HepG2 (cell line): ENCODE measurements at regions not wholly inside any gene's neighbourhood (a gene's known extent, or its start where the extent isn't known, plus 50 kb on each side); places are given as distances from the start of the nearest gene placed in this dataset.
"Not testable (repeated sequence)": the region's sequence is repeated elsewhere in the genome, so short reads cannot be mapped to it uniquely, and the experiment has no call there.

Experiments used
- ATAC-seq: fragments of 200-7000 bp; cut with Tn5 transposase; 3 replicates; pipeline ENCODE4 v1.9.1; 2020; ENCODE audit warnings: mild to moderate bottlenecking, moderate library complexity
- BruUV-seq: library from RNA; stranded (reverse); fragments of 400-500 nt; replicated peaks from 2 replicates; lab custom pipeline; 2021; lab: Mats Ljungman, UMichigan
- CTCF ChIA-PET: fragments of 300-600 bp; formaldehyde crosslinking; extraction: SDS; loops from one replicate; lab custom pipeline; 2021; ENCODE audit warnings: low total read pairs, inconsistent platforms, low intra/inter-chr PET ratio; lab: Yijun Ruan, JAX
- POLR2A ChIA-PET: fragments of 350-600 bp; sonication (Branson Sonifier 250); formaldehyde crosslinking; loops from one replicate; lab custom pipeline; 2020; ENCODE audit warnings: antibody characterized with exemption, inconsistent platforms; lab: Yijun Ruan, JAX
- DNase-seq: peaks from one replicate; pipeline ENCODE4 v3.0.0-alpha.2; 2015; ENCODE audit warnings: low spot score
- FAIRE-seq: peaks from 3 replicates; lab custom pipeline; 2011; peaks lifted over from hg19 to GRCh38; lab: Jason Lieb, UNC
- H2AFZ ChIP-seq: one replicate; pipeline ENCODE4 v1.6.1; 2011; ENCODE audit warnings: low read length, inconsistent platforms
- H3K27ac ChIP-seq: fragments of 300-600 bp; 3 replicates; pipeline ENCODE4 v1.8.0; 2011; ENCODE audit warnings: mixed run types, mild to moderate bottlenecking, mixed read lengths, low read length, inconsistent platforms; ENCODE audit not compliant: insufficient read depth; ENCODE audit errors: extremely low read length
- H3K27me3 ChIP-seq, 2 experiments: fragments of 200-600 bp in 1 of 2; 2 replicates in 1 of 2; 3 replicates in 1 of 2; pipeline versions ENCODE4 v1.6.0 to v1.8.0; 2011; ENCODE audit warnings: low read length in 2 of 2, mild to moderate bottlenecking in 2 of 2, moderate library complexity in 2 of 2, inconsistent platforms in 1 of 2; ENCODE audit not compliant: insufficient read depth in 2 of 2, control insufficient read depth in 1 of 2
- H3K36me3 ChIP-seq, 2 experiments: fragments of 200-600 bp in 1 of 2; replicated peaks in 1 of 2; 2 replicates in 1 of 2; 3 replicates in 1 of 2; pipeline versions ENCODE4 v1.5.1 to v1.8.0; 2011; ENCODE audit warnings: low read length in 2 of 2, inconsistent platforms in 1 of 2; ENCODE audit not compliant: insufficient read depth in 2 of 2, control insufficient read depth in 1 of 2
- H3K4me1 ChIP-seq: 2 replicates; pipeline ENCODE4 v1.5.1; 2012; ENCODE audit warnings: low read length, inconsistent platforms; ENCODE audit not compliant: insufficient read depth
- H3K4me2 ChIP-seq: 2 replicates; pipeline ENCODE4 v1.6.0; 2011; ENCODE audit warnings: low read depth, low read length, inconsistent platforms
- H3K4me3 ChIP-seq, 3 experiments: fragments of 200-600 bp in 1 of 3; sonication (generic), shearing (Covaris generic) in 1 of 3; replicated peaks in 1 of 3; 2 replicates each; pipeline ENCODE4 v1.5.1; 2011 to 2016; ENCODE audit warnings: low read length in 3 of 3, inconsistent platforms in 2 of 3, low read depth in 2 of 3, mild to moderate bottlenecking in 2 of 3, control low read depth in 1 of 3, mixed read lengths in 1 of 3; ENCODE audit not compliant: insufficient read depth in 1 of 3
- H3K79me2 ChIP-seq: one replicate; pipeline ENCODE4 v1.6.1; 2011; ENCODE audit warnings: low read length, inconsistent platforms; ENCODE audit not compliant: insufficient read depth
- H3K9ac ChIP-seq: 2 replicates; pipeline ENCODE4 v1.6.0; 2011; ENCODE audit warnings: mild to moderate bottlenecking, low read depth, low read length, inconsistent platforms; ENCODE audit not compliant: insufficient read depth
- H3K9me3 ChIP-seq: 2 replicates; pipeline ENCODE4 v1.5.1; 2012; ENCODE audit warnings: mild to moderate bottlenecking, low read length
- H4K20me1 ChIP-seq: 2 replicates; pipeline ENCODE4 v1.6.0; 2011; ENCODE audit warnings: inconsistent platforms, mild to moderate bottlenecking, low read length, moderate library complexity; ENCODE audit not compliant: insufficient read depth
- BORCS8-MEF2B ChIP-seq: sonication (generic); formaldehyde crosslinking; IDR thresholded peaks from 2 replicates; pipeline ENCODE4 v1.8.0; 2022; ENCODE audit warnings: mild to moderate bottlenecking, missing genetic modification reagents
- ELK4 ChIP-seq: sonication (generic); formaldehyde crosslinking; IDR thresholded peaks from 2 replicates; pipeline ENCODE4 v1.9.0; 2021; ENCODE audit warnings: missing genetic modification reagents, borderline replicate concordance
- NR2F2 ChIP-seq: IDR thresholded peaks from 2 replicates; pipeline ENCODE4 v1.6.1; 2012; ENCODE audit warnings: low read depth, inconsistent platforms, borderline replicate concordance
- TBL1XR1 ChIP-seq: fragments of 150-350 bp; IDR thresholded peaks from 2 replicates; pipeline ENCODE4 v1.6.1; 2014; ENCODE audit warnings: borderline replicate concordance, low read length; ENCODE audit not compliant: partially characterized antibody
- ZNF296 ChIP-seq: sonication (generic); formaldehyde crosslinking; conservative IDR thresholded peaks from 2 replicates; pipeline ENCODE4 v1.5.0; 2020; ENCODE audit warnings: mild to moderate bottlenecking, missing genetic modification reagents
- WGBS: methylation state at CpG from one replicate; pipeline ENCODE4 v1.1.6; 2017; ENCODE audit warnings: low lambda C conversion rate; 5-methylcytosine and 5-hydroxymethylcytosine counted together
- in situ Hi-C: cut with HindIII; loops from 2 replicates; pipeline ENCODE4 v1.10.0; 2017; ENCODE audit warnings: low pct_unique_long_range_greater_than_20kb; ENCODE audit not compliant: extremely low pct_ligation_motif_present
- intact Hi-C: fragments of 100-400 bp; cut with micrococcal nuclease; formaldehyde crosslinking; loops from one replicate; pipeline ENCODE4 v1.10.0; 2022; ENCODE audit not compliant: unreplicated experiment

- Histone ChIP-seq H3K27me3 (no peaks in the 10 kb centered on the region), H4K20me1 (no peaks in the 10 kb centered on the region), H3K9ac (no peak overlapping the region), H3K79me2 (no peaks in the 10 kb centered on the region), H2AFZ (no peak overlapping the region), H3K9me3 (no peaks in the 10 kb centered on the region), H3K4me3 (no peak overlapping the region), H3K4me1 (no peaks in the 10 kb centered on the region), H3K36me3 (no peaks in the 10 kb centered on the region), H3K4me2 (no peak overlapping the region), H3K27ac (no peak overlapping the region)
- 23% methylated on average over 2 of the region's 2 CpGs for WGBS
- ATAC-seq = no peak
- CTCF ChIA-PET = no interaction called here
- POLR2A ChIA-PET = no interaction called here
- intact Hi-C loops = no loop called here
- no TSS peak for BruUV-seq
- DNase-seq = no peak
- FAIRE-seq = no peak
- in situ Hi-C loops = no loop called here
- TF ChIP-seq ELK4 (no peak), BORCS8-MEF2B (CRISPR knock-in tag) (no peak), ZNF296 (CRISPR knock-in tag) (no peak), TBL1XR1 (no peak), NR2F2 (no peak)
These were observed 109.3 kb downstream of the PRKAB2 start for GRCh38 chr1:147062956-147063355.

- H3K4me1 ChIP-seq, DNase-seq, H3K79me2 ChIP-seq, H3K27me3 ChIP-seq, intact Hi-C loops, BruUV-seq, H3K36me3 ChIP-seq, CTCF ChIA-PET, ATAC-seq, H4K20me1 ChIP-seq, H3K9me3 ChIP-seq, H3K4me3 ChIP-seq, FAIRE-seq, in situ Hi-C loops, H3K4me2 ChIP-seq, H3K27ac ChIP-seq, H3K9ac ChIP-seq, H2AFZ ChIP-seq, POLR2A ChIA-PET: not testable (repeated sequence)
- 40% methylated on average over 7 of the region's 21 CpGs for WGBS
These were observed 110.4 kb downstream of the PRKAB2 start for GRCh38 chr1:147061880-147062279.
